ENCODE measurements at regions not wholly inside any gene's neighbourhood (a gene's known extent, or its start where the extent isn't known, plus 50 kb on each side); places are given as distances from the start of the nearest gene placed in this dataset.

- H3K4me3 ChIP-seq (ENCODE audit: low read length): no peak overlapping the region
- TF ChIP-seq ZNF274 (IDR thresholded peaks at IDR 0.05; ENCODE audit: low read depth, low read length): no peak
These were observed 308.9 kb downstream of the TLE4 start for GRCh38 chr9:79880626-79881025.

- no peak for TF ChIP-seq ZNF274 (IDR thresholded peaks at IDR 0.05; ENCODE audit: low read depth, low read length)
- H3K4me3 ChIP-seq (ENCODE audit: low read length): no peak overlapping the region
These were observed 306.3 kb downstream of the TLE4 start for GRCh38 chr9:79877943-79878602.

DNA sequence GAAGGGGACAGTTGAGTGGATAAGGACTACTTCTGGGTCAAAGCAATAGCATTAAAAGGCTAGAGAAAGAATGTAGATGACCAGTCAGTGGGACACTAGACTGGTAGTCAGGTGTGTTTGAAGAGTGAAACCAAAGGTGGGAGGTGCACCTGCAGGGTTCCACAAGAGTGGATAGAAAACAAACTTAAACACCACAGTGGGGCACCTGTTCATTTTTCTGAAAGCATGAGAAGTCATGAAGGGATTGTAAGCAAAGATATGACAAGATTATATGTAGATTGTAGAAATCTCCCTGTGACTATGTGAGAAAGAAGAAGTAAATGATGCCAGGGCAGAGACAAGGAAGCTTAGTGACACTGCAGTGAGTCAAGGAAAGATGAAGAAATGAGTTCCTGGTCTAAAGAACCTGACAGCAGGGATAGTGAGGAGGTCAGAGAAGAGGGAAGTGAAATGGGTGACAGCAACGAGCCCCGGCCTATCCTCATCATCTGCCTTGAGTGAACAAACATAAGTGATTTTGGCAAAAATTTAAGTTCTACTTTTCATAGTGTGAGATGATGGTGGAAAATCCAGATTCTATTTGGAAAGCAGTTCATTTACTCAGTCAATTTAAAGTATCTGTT is 296.9 kb downstream of the TLE4 start:
- no peak overlapping the region for H3K4me3 ChIP-seq (ENCODE audit: low read length)
- no peak for TF ChIP-seq ZNF274 (IDR thresholded peaks at IDR 0.05; ENCODE audit: low read depth, low read length)

DNA sequence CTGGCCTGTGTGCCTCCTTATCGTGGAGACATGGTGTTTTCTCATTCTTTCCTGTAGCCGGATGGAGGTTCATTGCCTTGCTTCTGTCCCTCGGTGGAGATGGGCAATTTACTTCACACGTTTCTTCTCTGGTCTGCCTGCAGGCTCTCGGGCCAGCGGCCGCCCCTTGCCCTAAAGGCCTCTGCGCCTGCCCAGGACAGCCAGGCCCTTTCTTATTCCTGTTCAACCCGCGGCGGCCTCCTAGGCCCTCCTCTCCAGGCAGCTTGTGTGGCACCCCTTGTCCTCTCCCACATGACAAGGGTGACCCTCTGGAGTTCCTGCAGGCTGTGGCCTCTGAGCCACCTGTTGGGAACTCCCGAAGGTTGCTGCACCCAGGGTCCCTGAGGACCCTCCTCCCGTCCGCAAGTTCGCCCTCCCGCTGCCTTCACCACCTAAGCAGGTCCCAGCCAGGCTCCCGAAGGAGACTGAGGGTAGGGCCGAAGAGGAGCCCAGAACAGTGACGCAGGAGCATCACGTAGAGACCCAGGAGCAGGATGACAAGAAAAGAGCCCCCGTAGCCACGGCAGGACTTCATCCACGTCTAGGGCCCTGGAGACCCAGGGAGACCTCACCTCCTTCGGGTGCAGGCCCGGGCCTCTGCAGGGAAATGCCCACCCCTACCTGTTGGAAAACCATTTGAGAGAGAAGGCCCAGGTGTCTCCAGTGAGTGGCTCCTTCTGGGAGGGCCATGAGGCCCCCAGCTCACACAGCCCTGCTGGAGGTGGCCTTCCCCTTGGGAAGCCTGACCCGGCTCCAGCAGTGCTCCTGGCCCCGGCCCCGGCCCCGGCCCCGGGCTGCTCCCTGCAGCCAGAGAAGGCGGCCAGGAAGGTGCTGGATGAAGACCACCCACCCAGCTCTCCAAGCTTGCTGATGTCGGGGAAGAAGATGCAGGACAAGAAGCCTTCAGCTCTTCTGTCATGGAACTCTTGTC is 291.4 kb downstream of the TLE4 start:
- TF ChIP-seq ZNF274 (IDR thresholded peaks at IDR 0.05; ENCODE audit: low read depth, low read length): no peak
- H3K4me3 ChIP-seq (ENCODE audit: low read length): no peak overlapping the region

DNA sequence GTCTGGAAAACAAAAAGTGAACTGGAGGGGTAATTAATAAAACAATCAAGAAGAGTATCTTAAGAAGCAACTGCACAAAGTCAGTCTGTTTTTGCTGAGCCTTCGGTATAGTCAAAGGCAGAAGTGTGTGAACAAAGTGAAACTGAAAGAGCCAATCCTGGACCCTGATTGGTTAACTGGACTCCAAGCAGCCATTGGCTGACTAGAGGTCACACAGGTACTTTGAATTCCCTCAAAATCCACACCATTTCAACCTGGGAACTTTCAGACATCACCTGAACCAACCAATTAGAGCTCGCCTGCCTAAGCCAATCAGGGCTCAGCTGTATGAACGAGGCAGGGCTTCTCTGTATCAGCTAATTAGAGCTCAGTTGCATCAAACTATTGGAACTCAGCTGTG is 286.7 kb downstream of the TLE4 start:
- no peak for TF ChIP-seq ZNF274 (IDR thresholded peaks at IDR 0.05; ENCODE audit: low read depth, low read length)
- H3K4me3 ChIP-seq (ENCODE audit: low read length): no peak overlapping the region

- H3K4me3 ChIP-seq (ENCODE audit: low read length): no peak overlapping the region
- TF ChIP-seq ZNF274 (IDR thresholded peaks at IDR 0.05; ENCODE audit: low read depth, low read length): no peak
These were observed 285.4 kb downstream of the TLE4 start for GRCh38 chr9:79857188-79857587.

DNA sequence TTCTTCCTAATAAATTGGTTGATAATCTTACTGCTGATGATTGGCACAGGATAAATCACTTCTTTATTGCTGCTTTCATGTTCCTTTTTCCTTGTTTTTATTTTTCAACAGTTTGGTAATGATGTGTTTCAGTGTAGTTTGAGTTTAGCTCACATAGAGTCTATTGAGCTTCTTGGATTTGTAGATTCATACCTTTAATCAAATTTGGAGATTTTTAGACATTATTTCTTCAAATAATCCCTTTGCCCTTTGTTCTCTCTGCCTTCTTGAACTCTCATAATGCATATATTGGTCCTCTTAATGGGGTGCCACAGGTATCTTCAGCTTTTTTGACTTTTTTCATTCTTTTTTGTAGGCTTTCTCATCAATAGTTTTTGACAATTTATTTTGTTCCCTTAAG is 275.3 kb downstream of the TLE4 start:
- no peak for TF ChIP-seq ZNF274 (IDR thresholded peaks at IDR 0.05; ENCODE audit: low read depth, low read length)
- H3K4me3 ChIP-seq (ENCODE audit: low read length): no peak overlapping the region

DNA sequence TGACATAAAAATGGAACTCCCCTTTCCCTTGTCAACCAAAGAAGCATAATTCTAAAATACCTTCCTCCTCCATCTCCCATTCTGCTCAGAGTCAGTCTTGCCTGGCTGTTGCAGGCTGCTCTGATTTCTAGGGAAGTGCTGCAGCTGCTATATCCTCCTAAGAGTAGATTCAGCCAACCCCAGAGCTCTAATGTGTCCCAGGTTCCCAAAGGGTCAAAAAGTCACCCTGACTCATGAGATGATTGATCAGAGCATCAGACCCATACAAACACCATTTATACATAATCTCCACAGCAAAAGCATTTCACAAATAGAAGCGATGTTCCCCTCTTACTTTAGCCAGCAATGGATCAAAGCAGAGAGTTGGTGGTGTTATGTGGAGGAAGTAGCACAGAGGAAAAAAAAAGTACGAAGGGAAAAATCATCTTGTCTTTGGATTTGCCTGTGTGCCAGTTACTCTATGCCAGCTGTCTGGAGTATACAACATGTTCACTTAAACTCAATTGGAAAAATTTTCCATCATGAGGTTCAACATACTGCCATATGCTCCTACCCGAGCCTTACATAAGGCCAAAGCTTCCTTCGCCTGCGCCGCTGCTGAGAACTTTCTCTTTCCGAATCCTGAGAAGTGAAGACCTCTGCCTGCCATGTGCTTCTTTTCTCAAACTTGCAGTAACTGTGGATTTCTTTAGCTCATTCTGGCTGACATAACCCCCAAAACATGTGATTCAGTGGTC is 258.0 kb downstream of the TLE4 start:
- no peak for TF ChIP-seq ZNF274 (IDR thresholded peaks at IDR 0.05; ENCODE audit: low read depth, low read length)
- H3K4me3 ChIP-seq (ENCODE audit: low read length): no peak overlapping the region

GRCh38 chr9:79824265-79824664 is 252.5 kb downstream of the TLE4 start:
- no peak overlapping the region for H3K4me3 ChIP-seq (ENCODE audit: low read length)
- TF ChIP-seq ZNF274 (IDR thresholded peaks at IDR 0.05; ENCODE audit: low read depth, low read length): no peak

- TF ChIP-seq ZNF274 (IDR thresholded peaks at IDR 0.05; ENCODE audit: low read depth, low read length): no peak
These were observed 245.8 kb downstream of the TLE4 start for GRCh38 chr9:79817438-79818004.

GRCh38 chr9:79813258-79813638 is 241.5 kb downstream of the TLE4 start:
- TF ChIP-seq ZNF274 (IDR thresholded peaks at IDR 0.05; ENCODE audit: low read depth, low read length): no peak
- peak overlapping the region; percentile 22; the same call in 1 of the 2 replicates for H3K4me3 ChIP-seq (ENCODE audit: low read length)

More at GRCh38 chr9:79817438-79818004, 245.8 kb downstream of the TLE4 start:
- no peak overlapping the region for H3K4me3 ChIP-seq (ENCODE audit: low read length)

DNA sequence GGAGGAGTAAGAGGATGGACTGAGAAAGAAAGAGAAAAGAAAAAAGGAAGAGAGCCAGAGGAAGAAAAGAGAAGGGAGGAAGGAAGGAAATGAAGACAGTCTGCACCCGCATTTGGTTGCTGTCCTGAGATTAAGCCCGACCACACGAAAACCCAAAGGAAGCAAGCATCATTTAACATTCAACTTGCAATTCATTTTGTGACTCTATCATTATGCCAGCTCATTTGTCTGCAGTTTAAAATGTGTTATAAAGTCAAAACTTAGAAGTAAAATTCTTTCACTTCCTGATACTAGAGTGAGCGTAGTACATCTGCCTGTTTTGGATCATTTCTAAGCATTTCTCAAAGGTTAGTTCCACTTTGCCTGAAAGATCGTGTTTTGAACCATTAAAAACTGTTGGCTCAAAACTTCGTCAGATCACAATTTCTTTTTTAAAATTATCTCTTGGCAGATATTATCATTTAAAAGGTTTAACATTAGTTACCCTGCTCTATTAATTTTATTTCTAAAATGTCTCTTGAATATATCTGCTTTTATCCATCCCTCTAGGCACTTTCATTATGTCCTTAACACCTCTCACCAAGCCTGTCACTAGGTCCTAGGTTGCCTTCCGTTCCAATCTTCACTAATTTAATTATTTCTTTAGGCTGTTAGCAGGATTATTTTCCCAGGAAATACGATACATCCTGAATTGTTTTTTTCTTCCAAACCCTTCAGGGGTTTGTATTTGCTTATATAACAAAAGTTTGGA is 240.9 kb downstream of the TLE4 start:
- H3K4me3 ChIP-seq (ENCODE audit: low read length): peak overlapping the region; percentile 22; the same call in 1 of the 2 replicates
- no peak for TF ChIP-seq ZNF274 (IDR thresholded peaks at IDR 0.05; ENCODE audit: low read depth, low read length)

DNA sequence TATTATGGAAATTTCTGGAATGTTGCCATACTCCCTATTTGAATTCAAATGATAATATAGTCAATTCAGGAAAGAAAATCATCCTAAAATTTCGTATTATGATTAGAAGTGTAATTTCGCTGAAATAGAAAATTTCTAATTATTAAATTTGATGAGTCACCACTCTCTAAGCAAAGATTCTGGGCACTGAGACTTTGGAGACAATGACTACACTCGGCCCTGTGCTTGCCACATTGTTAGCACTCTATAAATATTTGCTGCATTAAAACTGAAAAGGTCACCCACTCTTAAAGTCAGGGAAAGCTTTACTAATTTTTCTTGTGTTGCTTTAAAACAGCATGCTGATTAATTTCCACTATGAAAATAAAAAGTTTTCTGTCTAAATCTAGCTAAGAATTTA is 240.3 kb downstream of the TLE4 start:
- TF ChIP-seq ZNF274 (IDR thresholded peaks at IDR 0.05; ENCODE audit: low read depth, low read length): no peak
- no peak overlapping the region for H3K4me3 ChIP-seq (ENCODE audit: low read length)

Measured in GM08714 (cell line).